Astrocyte (in vitro differentiated cells and primary cell): ENCODE measurements at regions not wholly inside any gene's neighbourhood (a gene's known extent, or its start where the extent isn't known, plus 50 kb on each side); places are given as distances from the start of the nearest gene placed in this dataset.

ENCODE experiments used
- DNase-seq: peaks from one replicate; pipeline ENCODE4 v3.0.0-alpha.2; 2010; ENCODE audit warnings: low read depth
- FAIRE-seq: peaks from 2 replicates; lab custom pipeline; 2011; peaks lifted over from hg19 to GRCh38; lab: Jason Lieb, UNC
- H2AFZ ChIP-seq: 2 replicates; pipeline ENCODE4 v1.6.0; 2012; ENCODE audit warnings: low read depth, low read length, inconsistent platforms
- H3K27ac ChIP-seq: 2 replicates; pipeline ENCODE4 v1.5.1; 2011; ENCODE audit warnings: low read depth, low read length, inconsistent platforms
- H3K27me3 ChIP-seq: 2 replicates; pipeline ENCODE4 v1.6.0; 2011; ENCODE audit warnings: low read length, inconsistent platforms; ENCODE audit not compliant: insufficient read depth
- H3K36me3 ChIP-seq: 2 replicates; pipeline ENCODE4 v1.5.1; 2011; ENCODE audit warnings: low read length, inconsistent platforms; ENCODE audit not compliant: insufficient read depth
- H3K4me1 ChIP-seq: 2 replicates; pipeline ENCODE4 v1.5.1; 2011; ENCODE audit warnings: low read length, inconsistent platforms; ENCODE audit not compliant: insufficient read depth
- H3K4me2 ChIP-seq: 2 replicates; pipeline ENCODE4 v1.6.0; 2012; ENCODE audit warnings: low read length, inconsistent platforms
- H3K4me3 ChIP-seq: 2 replicates; pipeline ENCODE4 v1.5.1; 2011; ENCODE audit warnings: low read depth, mild to moderate bottlenecking, low read length, inconsistent platforms; ENCODE audit not compliant: insufficient read depth
- H3K79me2 ChIP-seq: 2 replicates; pipeline ENCODE4 v1.6.0; 2012; ENCODE audit warnings: mild to moderate bottlenecking, low read length, inconsistent platforms; ENCODE audit not compliant: insufficient read depth
- H3K9ac ChIP-seq: 2 replicates; pipeline ENCODE4 v1.6.0; 2012; ENCODE audit warnings: mild to moderate bottlenecking, low read length, inconsistent platforms
- H3K9me3 ChIP-seq: 2 replicates; pipeline ENCODE4 v1.5.1; 2012; ENCODE audit warnings: low read depth, mild to moderate bottlenecking, low read length, inconsistent platforms; ENCODE audit not compliant: insufficient read depth
- H4K20me1 ChIP-seq: 2 replicates; pipeline ENCODE4 v1.6.0; 2012; ENCODE audit warnings: low read length, inconsistent platforms; ENCODE audit not compliant: insufficient read depth
- H3K27ac Mint-ChIP-seq: one replicate; pipeline ENCODE4 v1.8.0; 2021; ENCODE audit warnings: mild to moderate bottlenecking, mixed read lengths; ENCODE audit not compliant: unreplicated experiment
- H3K27me3 Mint-ChIP-seq: one replicate; pipeline ENCODE4 v1.8.0; 2021; ENCODE audit warnings: low read depth, mixed read lengths; ENCODE audit not compliant: unreplicated experiment
- H3K36me3 Mint-ChIP-seq: one replicate; pipeline ENCODE4 v1.8.0; 2021; ENCODE audit warnings: low read depth, mixed read lengths; ENCODE audit not compliant: unreplicated experiment
- H3K4me1 Mint-ChIP-seq: one replicate; pipeline ENCODE4 v1.8.0; 2021; ENCODE audit warnings: low read depth, mixed read lengths; ENCODE audit not compliant: unreplicated experiment
- H3K4me3 Mint-ChIP-seq: one replicate; pipeline ENCODE4 v1.8.0; 2021; ENCODE audit warnings: mild to moderate bottlenecking, moderate library complexity, mixed read lengths; ENCODE audit not compliant: unreplicated experiment
- H3K9me3 Mint-ChIP-seq: one replicate; pipeline ENCODE4 v1.8.0; 2021; ENCODE audit warnings: mild to moderate bottlenecking, mixed read lengths; ENCODE audit not compliant: unreplicated experiment
- CTCF ChIP-seq: IDR thresholded peaks from 2 replicates; pipeline ENCODE4 v1.5.1; 2011; ENCODE audit warnings: low read depth, mild to moderate bottlenecking, inconsistent platforms, low read length, moderate library complexity; ENCODE audit not compliant: insufficient read depth
- EZH2 ChIP-seq: IDR thresholded peaks from 2 replicates; pipeline ENCODE4 v1.6.1; 2012; ENCODE audit warnings: mild to moderate bottlenecking, low read length, inconsistent platforms; ENCODE audit not compliant: insufficient read depth

- peaks cover 3% of the 10 kb centered on the region for H3K9me3 Mint-ChIP-seq
Measured at GRCh38 chr16:17747081-17747756, 276.5 kb upstream of the XYLT1 start.

GRCh38 chr16:17744921-17745572 lies 274.3 kb upstream of the XYLT1 start:
- H3K4me3 Mint-ChIP-seq: no peak overlapping the region
- no peak for FAIRE-seq
- H3K27me3 Mint-ChIP-seq: peaks cover 22% of the 10 kb centered on the region
- peaks cover 3% of the 10 kb centered on the region for H3K9me3 Mint-ChIP-seq
- peak overlapping the region; percentile 55 for H3K4me2 ChIP-seq
- H3K27ac ChIP-seq: no peak overlapping the region
- H3K36me3 ChIP-seq: no peaks in the 10 kb centered on the region
- H3K9ac ChIP-seq: no peak overlapping the region
- H3K9me3 ChIP-seq: no peaks in the 10 kb centered on the region
- no peaks in the 10 kb centered on the region for H3K4me1 Mint-ChIP-seq
- peaks cover 4% of the 10 kb centered on the region for H3K27me3 ChIP-seq
- H2AFZ ChIP-seq: peak overlapping the region; percentile 41
- TF ChIP-seq CTCF (no peak), EZH2 (no peak)
- no peaks in the 10 kb centered on the region for H4K20me1 ChIP-seq
- H3K27ac Mint-ChIP-seq: no peak overlapping the region
- no peaks in the 10 kb centered on the region for H3K36me3 Mint-ChIP-seq
- no peaks in the 10 kb centered on the region for H3K79me2 ChIP-seq
- no peak for DNase-seq
- no peaks in the 10 kb centered on the region for H3K4me1 ChIP-seq
- no peak overlapping the region for H3K4me3 ChIP-seq

More at GRCh38 chr16:17747081-17747756, 276.5 kb upstream of the XYLT1 start:
- Histone ChIP-seq H3K4me1 (no peaks in the 10 kb centered on the region), H3K9me3 (no peaks in the 10 kb centered on the region), H4K20me1 (no peaks in the 10 kb centered on the region), H2AFZ (no peak overlapping the region), H3K27ac (no peak overlapping the region), H3K9ac (no peak overlapping the region), H3K27me3 (peaks cover 4% of the 10 kb centered on the region), H3K79me2 (no peaks in the 10 kb centered on the region), H3K36me3 (no peaks in the 10 kb centered on the region), H3K4me2 (no peak overlapping the region), H3K4me3 (no peak overlapping the region)
- FAIRE-seq (no peak), DNase-seq (no peak)
- H3K4me3 Mint-ChIP-seq: no peak overlapping the region
- no peak for TF ChIP-seq CTCF
- no peak for TF ChIP-seq EZH2
- no peak overlapping the region for H3K27ac Mint-ChIP-seq
- H3K36me3 Mint-ChIP-seq: no peaks in the 10 kb centered on the region
- H3K27me3 Mint-ChIP-seq: peaks cover 17% of the 10 kb centered on the region
- no peaks in the 10 kb centered on the region for H3K4me1 Mint-ChIP-seq

GRCh38 chr16:17743578-17743977 lies 272.8 kb upstream of the XYLT1 start:
- DNase-seq (no peak), FAIRE-seq (no peak)
- no peaks in the 10 kb centered on the region for H3K4me1 Mint-ChIP-seq
- H3K9me3 ChIP-seq: no peaks in the 10 kb centered on the region
- H3K9ac ChIP-seq: no peak overlapping the region
- no peak for TF ChIP-seq CTCF
- no peak for TF ChIP-seq EZH2
- H3K27ac Mint-ChIP-seq: no peak overlapping the region
- no peak overlapping the region for H2AFZ ChIP-seq
- no peak overlapping the region for H3K4me3 Mint-ChIP-seq
- H3K9me3 Mint-ChIP-seq: no peaks in the 10 kb centered on the region
- no peaks in the 10 kb centered on the region for H3K36me3 Mint-ChIP-seq
- H3K36me3 ChIP-seq: no peaks in the 10 kb centered on the region
- no peak overlapping the region for H3K4me3 ChIP-seq
- H3K79me2 ChIP-seq: no peaks in the 10 kb centered on the region
- peaks cover 22% of the 10 kb centered on the region for H3K27me3 Mint-ChIP-seq
- H3K27me3 ChIP-seq: peaks cover 4% of the 10 kb centered on the region
- no peaks in the 10 kb centered on the region for H3K4me1 ChIP-seq
- no peaks in the 10 kb centered on the region for H4K20me1 ChIP-seq
- H3K4me2 ChIP-seq: no peak overlapping the region
- no peak overlapping the region for H3K27ac ChIP-seq
